NCI-H1436 treated with DMSO at 0.1 percent for 48 hours (cell line): ENCODE measurements at regions not wholly inside any gene's neighbourhood (a gene's known extent, or its start where the extent isn't known, plus 50 kb on each side); places are given as distances from the start of the nearest gene placed in this dataset.

ENCODE experiments used
- DNase-seq: peaks from one replicate; lab custom pipeline; 2025; lab: John Stamatoyannopoulos, UW

GRCh38 chr3:147030274-147030673 lies 376.1 kb downstream of the ZIC4 start:
- DNase-seq = no peak

- no peak for DNase-seq
Measured at GRCh38 chr3:147015334-147015733, 391.0 kb downstream of the ZIC4 start.

DNA sequence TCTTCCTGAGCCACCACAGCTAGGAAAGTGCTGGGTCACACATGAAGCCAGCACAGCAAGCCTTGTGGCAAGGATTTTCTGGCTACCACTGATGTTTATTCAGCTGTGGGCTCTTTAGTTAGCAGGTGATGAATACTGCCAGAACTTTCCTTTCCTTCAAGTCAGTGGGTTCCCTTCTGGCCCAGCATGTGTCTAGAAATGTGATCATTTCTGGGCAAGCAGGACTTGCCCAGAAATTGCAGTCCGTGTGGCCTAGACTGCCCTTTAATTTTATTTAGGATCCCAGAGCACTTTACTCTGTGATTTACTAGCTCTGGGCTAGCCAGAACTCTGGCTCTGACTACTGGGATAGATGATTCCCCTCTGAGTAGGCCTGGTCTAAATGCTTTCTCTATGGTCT lies 397.5 kb downstream of the ZIC4 start:
- DNase-seq = no peak

DNA sequence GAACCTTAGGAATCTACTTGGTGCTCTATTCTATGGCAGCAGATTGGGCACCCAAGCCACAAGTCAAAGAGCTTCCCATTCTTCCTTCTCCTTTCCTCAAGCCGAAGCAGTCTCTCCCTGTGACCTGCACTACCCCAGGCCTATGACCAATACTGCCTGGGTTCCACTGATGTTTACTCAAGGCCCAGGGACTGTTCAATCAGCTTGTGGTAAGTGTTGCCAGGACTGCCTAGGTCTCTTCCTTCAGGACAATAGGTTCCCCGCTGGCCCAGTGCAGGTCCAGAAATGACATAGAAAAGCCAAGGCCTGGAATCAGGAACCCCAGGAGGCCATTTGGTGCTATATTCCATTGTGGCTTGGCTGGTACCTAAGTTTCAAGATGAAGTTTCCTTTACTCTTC lies 397.9 kb downstream of the ZIC4 start:
- no peak for DNase-seq

DNA sequence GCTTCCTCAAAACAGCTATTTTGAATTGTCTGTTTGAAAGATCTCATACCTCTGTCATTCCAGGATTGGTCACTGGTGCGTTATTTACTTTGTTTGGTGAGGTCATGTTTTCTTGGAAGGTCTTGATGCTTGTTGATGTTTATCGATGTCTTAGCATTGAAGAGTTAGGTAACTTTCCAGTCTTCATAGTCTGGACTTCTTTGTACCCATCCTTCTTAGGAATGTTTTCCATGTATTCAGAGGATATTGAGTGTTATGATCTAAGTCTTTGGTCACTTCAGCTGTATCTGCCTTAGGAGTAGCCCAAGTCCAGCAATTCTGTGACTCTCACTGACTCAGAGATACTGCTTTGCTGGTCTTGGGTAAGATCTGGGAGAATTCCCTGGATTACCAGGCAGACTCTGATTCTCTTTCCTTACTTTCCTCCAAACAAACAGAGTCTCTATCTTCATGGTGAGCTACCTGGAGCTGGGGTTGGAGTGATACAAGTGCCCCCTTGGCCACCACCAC lies 398.6 kb downstream of the ZIC4 start:
- DNase-seq = no peak

- DNase-seq = no peak
Measured at GRCh38 chr3:147002721-147003120, 397.6 kb upstream of the PLSCR5 start.

- no peak for DNase-seq
Measured at GRCh38 chr3:147000274-147000673, 395.1 kb upstream of the PLSCR5 start.

DNA sequence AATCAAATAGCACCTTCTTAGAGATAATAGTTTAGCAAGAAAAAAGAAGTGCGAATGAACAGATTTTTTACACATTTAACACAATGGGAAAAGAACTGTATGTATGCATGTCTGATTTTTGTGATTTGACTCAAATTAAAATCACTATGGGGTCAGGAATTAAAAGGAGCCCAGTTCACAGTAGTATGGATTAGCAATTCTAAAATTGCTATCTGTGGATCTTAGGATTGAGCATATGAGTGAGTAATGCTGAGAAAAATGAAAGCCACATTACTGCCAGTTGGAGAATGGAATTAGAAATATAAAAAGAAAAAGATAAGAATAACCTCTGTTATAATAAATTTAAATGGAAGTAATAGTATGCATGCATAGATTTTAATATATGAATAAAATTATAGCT lies 386.8 kb upstream of the PLSCR5 start:
- no peak for DNase-seq

DNA sequence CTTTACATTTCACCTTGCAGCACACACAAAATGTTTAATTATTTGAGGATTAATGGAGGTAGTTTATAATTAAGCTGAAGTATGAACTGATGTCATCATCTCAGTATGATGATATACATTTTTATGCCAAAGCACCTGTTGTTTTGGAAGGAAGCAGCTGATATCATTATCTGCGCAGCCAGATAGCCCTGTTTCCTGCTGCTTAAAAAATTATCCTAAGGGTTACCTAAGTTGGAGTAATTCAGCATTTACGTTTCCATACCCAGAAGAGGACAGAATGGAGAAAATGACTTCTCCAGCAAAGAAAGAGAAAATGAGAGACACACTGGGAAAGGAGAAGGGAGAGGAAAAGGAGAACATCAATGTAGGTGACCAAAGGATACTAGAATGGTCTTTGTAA lies 370.3 kb upstream of the PLSCR5 start:
- no peak for DNase-seq

GRCh38 chr3:146975032-146975431 lies 369.9 kb upstream of the PLSCR5 start:
- DNase-seq = no peak

DNA sequence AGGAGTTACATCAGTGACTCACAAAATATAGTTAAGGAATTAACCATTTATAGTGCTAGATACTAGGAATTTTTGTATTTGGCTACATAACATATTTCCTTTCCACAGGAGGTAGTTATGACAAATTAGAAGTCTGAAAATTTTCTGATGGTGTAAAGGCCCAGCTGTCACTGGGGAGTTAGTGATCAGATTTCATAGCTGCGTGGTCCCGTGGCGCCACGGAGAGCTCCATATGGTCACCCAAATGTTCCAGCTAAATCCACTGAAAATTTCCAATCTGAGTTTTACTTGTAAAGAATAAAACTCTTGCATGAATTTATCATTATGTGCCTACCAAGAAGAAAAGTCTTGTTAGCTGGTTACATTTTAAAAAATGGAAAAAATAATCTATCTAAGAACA lies 368.9 kb upstream of the PLSCR5 start:
- DNase-seq = no peak

- DNase-seq = no peak
Measured at GRCh38 chr3:146972726-146973125, 367.6 kb upstream of the PLSCR5 start.

- DNase-seq = no peak
Measured at GRCh38 chr3:146970236-146970635, 365.1 kb upstream of the PLSCR5 start.

DNA sequence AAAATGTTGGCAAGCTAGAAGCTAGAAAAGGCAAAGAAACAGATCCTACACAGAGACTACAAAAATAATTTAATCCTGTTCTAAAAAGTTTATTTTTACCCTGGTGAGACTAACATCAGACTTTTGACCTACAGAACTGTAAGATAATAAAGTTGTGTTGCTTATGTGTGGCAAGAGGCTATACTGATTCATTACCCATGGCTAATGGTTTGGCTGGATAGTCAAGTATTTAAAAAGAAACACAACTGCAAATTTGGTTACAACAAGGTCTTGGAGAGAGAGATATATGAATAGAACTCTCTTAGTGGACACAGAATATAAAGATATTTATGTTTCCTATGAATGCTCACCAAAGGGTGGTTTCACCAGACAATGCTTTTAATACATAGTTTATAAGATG lies 364.2 kb upstream of the PLSCR5 start:
- no peak for DNase-seq

- DNase-seq = no peak
Measured at GRCh38 chr3:146968204-146968651, 363.1 kb upstream of the PLSCR5 start.

GRCh38 chr3:146967783-146968182 lies 362.6 kb upstream of the PLSCR5 start:
- no peak for DNase-seq

GRCh38 chr3:146966124-146966523 lies 361.0 kb upstream of the PLSCR5 start:
- no peak for DNase-seq

- DNase-seq = no peak
Measured at GRCh38 chr3:146953511-146953981, 348.4 kb upstream of the PLSCR5 start.

DNA sequence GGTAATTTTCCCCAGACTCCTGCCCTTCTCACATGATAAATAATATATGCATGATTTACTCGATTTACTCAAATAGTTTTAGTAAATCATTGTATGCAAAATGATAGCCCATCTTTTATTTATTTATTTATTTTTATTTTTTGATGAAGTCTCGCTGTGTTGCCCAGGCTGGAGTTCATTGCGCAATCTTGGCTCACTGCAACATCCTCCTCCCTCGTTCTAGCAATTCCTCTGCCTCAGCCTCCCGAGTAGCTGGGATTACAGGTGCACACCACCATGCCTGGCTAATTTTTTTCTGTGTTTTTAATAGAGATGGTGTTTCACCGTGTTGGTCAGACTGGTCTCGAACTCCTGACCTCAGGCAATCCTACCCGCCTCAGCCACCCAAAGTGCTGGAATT lies 343.8 kb upstream of the PLSCR5 start:
- DNase-seq = no peak

DNA sequence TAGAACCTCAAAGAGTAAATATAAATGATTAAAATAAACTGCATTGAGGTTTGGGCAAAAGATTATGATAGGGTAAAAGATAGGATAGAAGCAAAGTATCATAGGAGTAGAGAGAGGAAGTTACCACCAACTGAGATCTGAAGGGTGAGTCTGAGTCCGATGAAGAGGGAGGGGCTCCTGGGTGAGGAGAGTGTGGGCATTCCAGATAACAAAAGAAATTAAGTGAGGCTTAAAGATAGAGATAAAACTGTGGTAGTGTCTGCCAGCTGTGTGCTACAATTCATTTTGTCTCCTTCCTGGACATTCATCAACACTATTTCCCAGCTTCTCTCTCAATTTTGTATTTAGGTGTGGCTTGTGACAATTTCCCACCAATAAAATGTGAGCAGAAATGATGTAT lies 343.0 kb upstream of the PLSCR5 start:
- DNase-seq = no peak

DNA sequence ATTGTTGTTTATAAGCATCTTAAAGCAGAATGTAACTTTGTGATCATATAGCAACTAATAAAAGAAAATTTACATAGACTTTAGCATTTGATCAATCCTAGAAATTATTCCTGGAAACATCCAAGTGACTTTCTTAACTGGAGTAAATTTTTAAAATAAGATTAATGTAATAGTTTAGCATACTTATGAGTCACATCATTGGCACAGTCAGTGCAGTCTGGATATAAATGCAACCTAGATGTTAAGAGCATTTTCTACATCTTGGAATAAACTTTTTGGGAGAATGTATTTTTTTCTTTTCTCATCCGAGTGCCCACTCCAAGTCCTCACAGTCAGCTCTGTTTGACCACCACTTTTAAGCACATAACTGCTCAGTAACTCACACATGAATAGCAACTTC lies 324.6 kb upstream of the PLSCR5 start:
- no peak for DNase-seq

DNA sequence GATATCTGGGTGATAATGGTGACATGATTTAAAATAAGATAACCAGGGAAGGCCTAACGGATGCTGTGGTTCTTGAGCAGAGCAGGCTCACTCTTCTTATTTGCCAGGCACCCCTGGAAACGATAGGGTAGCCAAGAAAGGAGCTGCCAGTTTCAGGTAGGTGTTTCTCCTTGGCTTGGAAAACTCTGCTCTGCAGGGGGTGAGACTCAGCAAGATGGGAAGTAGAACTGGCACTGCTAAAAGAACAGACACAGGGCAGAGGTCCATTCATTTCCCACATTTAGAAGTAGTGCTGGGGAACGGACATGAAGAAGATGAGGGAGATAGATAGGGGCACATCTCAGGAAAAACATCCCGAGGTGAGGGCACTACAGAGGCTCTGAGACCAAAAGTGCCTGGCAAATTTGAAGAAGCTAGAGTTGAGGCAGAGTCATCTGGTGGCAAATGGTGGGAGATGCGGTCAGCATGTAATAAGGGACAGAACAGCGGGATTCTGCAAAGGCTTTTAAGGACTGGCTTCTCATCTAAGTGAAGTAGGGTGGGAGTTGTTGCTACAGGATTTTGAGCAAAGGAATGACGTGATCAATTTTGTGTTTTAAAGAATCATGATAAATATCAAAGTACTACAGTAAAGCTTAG lies 323.4 kb upstream of the PLSCR5 start:
- DNase-seq = no peak

DNA sequence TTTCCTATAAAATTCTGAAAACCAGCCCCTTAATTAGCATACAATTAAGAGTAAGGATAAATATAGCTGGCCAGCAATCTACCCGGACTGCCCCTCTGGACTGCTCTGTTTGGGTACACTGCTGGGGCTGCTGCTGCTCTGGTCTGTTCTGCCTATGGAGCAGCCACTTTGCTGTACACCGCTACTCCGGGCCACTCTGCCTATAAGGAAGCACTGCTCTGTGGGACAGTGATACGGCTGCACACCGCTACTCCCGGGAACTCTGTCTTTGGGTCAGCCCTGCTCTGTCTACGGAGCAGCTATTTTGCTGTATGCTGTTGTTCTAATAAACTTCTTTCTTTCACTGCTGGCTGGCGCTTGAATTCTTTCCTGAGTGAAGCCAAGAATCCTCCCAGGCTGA lies 316.5 kb upstream of the PLSCR5 start:
- no peak for DNase-seq

- no peak for DNase-seq
Measured at GRCh38 chr3:146914409-146914808, 309.3 kb upstream of the PLSCR5 start.
